ENCODE measurements at regions not wholly inside any gene's neighbourhood (a gene's known extent, or its start where the extent isn't known, plus 50 kb on each side); places are given as distances from the start of the nearest gene placed in this dataset.

GRCh38 chr2:19158896-19159295 is 199.5 kb downstream of the OSR1 start:
- H3K4me3 ChIP-seq, result no peak overlapping the region

GRCh38 chr2:19158211-19158610 is 200.2 kb downstream of the OSR1 start:
- Histone ChIP-seq H3K4me1 (no peaks in the 10 kb centered on the region), H3K27me3 (no peaks in the 10 kb centered on the region), H3K36me3 (no peaks in the 10 kb centered on the region), H3K4me3 (no peak overlapping the region), H3K27ac (no peak overlapping the region), H3K9me3 (peaks cover 0 to 20% (median 3%) of the 10 kb centered on the region in 4 donors)
- 37 to 43% methylated on average over 1 of the region's 1 CpG for WGBS, 2 donors
- no peak for TF ChIP-seq POLR2A (IDR thresholded peaks at IDR 0.05)
- no peak for TF ChIP-seq CTCF (IDR thresholded peaks at IDR 0.05)
- no peak for TF ChIP-seq EP300 (IDR thresholded peaks at IDR 0.05)
- no peak for DNase-seq (ENCODE audit: low spot score in 2 of 2)

More at GRCh38 chr2:19158896-19159295, 199.5 kb downstream of the OSR1 start:
- TF ChIP-seq EP300 (IDR thresholded peaks at IDR 0.05) (no peak), POLR2A (IDR thresholded peaks at IDR 0.05) (no peak), CTCF (IDR thresholded peaks at IDR 0.05) (no peak)
- Histone ChIP-seq H3K27me3 (no peaks in the 10 kb centered on the region), H3K36me3 (no peaks in the 10 kb centered on the region), H3K9me3 (peaks cover 0 to 20% (median 3%) of the 10 kb centered on the region in 4 donors), H3K4me1 (no peaks in the 10 kb centered on the region), H3K27ac (no peak overlapping the region)
- no peak for DNase-seq (ENCODE audit: low spot score in 2 of 2)
- WGBS, 2 donors, result 72 to 77% methylated on average over 4 of the region's 4 CpGs

- H3K36me3 ChIP-seq, result no peaks in the 10 kb centered on the region
- no peaks in the 10 kb centered on the region for H3K4me1 ChIP-seq
- H3K4me3 ChIP-seq, result no peak overlapping the region
- no peak overlapping the region for H3K27ac ChIP-seq
- TF ChIP-seq CTCF (IDR thresholded peaks at IDR 0.05) (no peak), POLR2A (IDR thresholded peaks at IDR 0.05) (no peak), EP300 (IDR thresholded peaks at IDR 0.05) (no peak)
- peaks cover 0 to 17% (median 2%) of the 10 kb centered on the region in 4 donors for H3K9me3 ChIP-seq
- DNase-seq (ENCODE audit: low spot score in 2 of 2), result no peak
- 90 to 92% methylated on average over 1 of the region's 1 CpG for WGBS, 2 donors
- no peaks in the 10 kb centered on the region for H3K27me3 ChIP-seq
Observed at GRCh38 chr2:19156646-19157045, 201.8 kb downstream of the OSR1 start.

- H3K27ac ChIP-seq, result no peak overlapping the region
- H3K36me3 ChIP-seq, result peaks cover 0 to 7% (median 0%) of the 10 kb centered on the region in 3 donors
- H3K4me3 ChIP-seq, result no peak overlapping the region
- DNase-seq (ENCODE audit: low spot score in 2 of 2), result no peak
- H3K9me3 ChIP-seq, result peaks cover 0 to 23% (median 3%) of the 10 kb centered on the region in 4 donors
- TF ChIP-seq CTCF (IDR thresholded peaks at IDR 0.05), result no peak
- TF ChIP-seq EP300 (IDR thresholded peaks at IDR 0.05), result no peak
- no peak for TF ChIP-seq POLR2A (IDR thresholded peaks at IDR 0.05)
- no peaks in the 10 kb centered on the region for H3K4me1 ChIP-seq
- WGBS, 2 donors, result 95 to 100% methylated on average over 2 of the region's 2 CpGs
- H3K27me3 ChIP-seq, result no peaks in the 10 kb centered on the region
Observed at GRCh38 chr2:19150726-19151125, 207.7 kb downstream of the OSR1 start.

GRCh38 chr2:19146867-19147266 is 211.6 kb downstream of the OSR1 start:
- H3K4me3 ChIP-seq, result no peak overlapping the region
- peaks cover 0 to 21% (median 3%) of the 10 kb centered on the region in 4 donors for H3K9me3 ChIP-seq
- peaks cover 0 to 3% (median 0%) of the 10 kb centered on the region in 4 donors for H3K4me1 ChIP-seq
- TF ChIP-seq EP300 (IDR thresholded peaks at IDR 0.05) (no peak), CTCF (IDR thresholded peaks at IDR 0.05) (no peak), POLR2A (IDR thresholded peaks at IDR 0.05) (no peak)
- no peaks in the 10 kb centered on the region for H3K27me3 ChIP-seq
- no peak for DNase-seq (ENCODE audit: low spot score in 2 of 2)
- H3K36me3 ChIP-seq, result peaks cover 0 to 7% (median 0%) of the 10 kb centered on the region in 3 donors
- WGBS, 2 donors, result 75 to 78% methylated on average over 1 of the region's 1 CpG
- H3K27ac ChIP-seq, result no peak overlapping the region
